ENCODE measurements at regions not wholly inside any gene's neighbourhood (a gene's known extent, or its start where the extent isn't known, plus 50 kb on each side); places are given as distances from the start of the nearest gene placed in this dataset.

DNA sequence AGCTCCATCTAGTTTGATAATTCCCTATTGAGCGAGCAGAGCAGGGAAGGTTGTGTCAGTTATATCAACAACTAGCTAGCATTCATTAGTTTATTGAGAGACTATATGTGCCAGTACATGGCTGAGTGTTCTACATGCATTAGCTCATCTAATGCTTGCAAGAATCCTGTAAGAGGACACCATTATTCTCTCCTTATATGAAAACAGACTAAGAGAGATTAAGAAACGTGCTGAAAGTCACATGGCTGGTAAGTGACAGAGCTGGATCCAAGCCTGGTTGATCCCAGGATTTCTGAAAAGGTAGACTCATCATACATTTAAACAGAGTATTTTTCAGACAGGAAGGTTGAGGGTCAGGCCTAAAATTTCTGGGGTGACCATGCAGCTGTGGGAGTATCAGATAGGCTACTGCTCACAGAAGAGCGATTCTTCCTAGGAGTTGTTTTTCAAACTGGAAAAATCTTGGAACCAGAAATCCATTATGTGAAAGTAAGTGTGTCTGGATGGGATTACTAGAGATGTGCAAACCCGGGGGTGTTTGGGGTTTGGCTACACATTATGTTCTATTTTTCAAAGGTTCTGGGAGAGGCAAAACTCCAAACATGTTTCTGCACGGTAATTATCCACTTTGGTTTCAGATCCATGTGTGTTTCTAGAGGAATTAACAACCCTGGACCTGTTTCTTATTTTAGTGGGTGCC lies 213.3 kb downstream of the FAM76B start:
- TF ChIP-seq CTCF (conservative IDR thresholded peaks at IDR 0.05; ENCODE audit: low read depth, low read length) (no peak), CEBPB (IDR thresholded peaks at IDR 0.05; ENCODE audit: low read depth, low read length) (no peak), RAD21 (IDR thresholded peaks at IDR 0.05; ENCODE audit: low read length) (no peak), POLR2A (IDR thresholded peaks at IDR 0.05; ENCODE audit: low read depth, low read length) (no peak), BHLHE40 (IDR thresholded peaks at IDR 0.05; ENCODE audit: low read depth, low read length) (no peak), RFX5 (IDR thresholded peaks at IDR 0.05; ENCODE audit: low read depth, low read length) (no peak), RCOR1 (IDR thresholded peaks at IDR 0.05; ENCODE audit: insufficient replicate concordance, low read length) (no peak)
- TF ChIP-seq, protein P1, sequence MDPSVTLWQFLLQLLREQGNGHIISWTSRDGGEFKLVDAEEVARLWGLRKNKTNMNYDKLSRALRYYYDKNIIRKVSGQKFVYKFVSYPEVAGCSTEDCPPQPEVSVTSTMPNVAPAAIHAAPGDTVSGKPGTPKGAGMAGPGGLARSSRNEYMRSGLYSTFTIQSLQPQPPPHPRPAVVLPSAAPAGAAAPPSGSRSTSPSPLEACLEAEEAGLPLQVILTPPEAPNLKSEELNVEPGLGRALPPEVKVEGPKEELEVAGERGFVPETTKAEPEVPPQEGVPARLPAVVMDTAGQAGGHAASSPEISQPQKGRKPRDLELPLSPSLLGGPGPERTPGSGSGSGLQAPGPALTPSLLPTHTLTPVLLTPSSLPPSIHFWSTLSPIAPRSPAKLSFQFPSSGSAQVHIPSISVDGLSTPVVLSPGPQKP (IDR thresholded peaks at IDR 0.05; ENCODE audit: borderline replicate concordance, low read depth, low read length), result no peak

Measured in IMR-90 (cell line).